ENCODE measurements at regions not wholly inside any gene's neighbourhood (a gene's known extent, or its start where the extent isn't known, plus 50 kb on each side); places are given as distances from the start of the nearest gene placed in this dataset.

DNA sequence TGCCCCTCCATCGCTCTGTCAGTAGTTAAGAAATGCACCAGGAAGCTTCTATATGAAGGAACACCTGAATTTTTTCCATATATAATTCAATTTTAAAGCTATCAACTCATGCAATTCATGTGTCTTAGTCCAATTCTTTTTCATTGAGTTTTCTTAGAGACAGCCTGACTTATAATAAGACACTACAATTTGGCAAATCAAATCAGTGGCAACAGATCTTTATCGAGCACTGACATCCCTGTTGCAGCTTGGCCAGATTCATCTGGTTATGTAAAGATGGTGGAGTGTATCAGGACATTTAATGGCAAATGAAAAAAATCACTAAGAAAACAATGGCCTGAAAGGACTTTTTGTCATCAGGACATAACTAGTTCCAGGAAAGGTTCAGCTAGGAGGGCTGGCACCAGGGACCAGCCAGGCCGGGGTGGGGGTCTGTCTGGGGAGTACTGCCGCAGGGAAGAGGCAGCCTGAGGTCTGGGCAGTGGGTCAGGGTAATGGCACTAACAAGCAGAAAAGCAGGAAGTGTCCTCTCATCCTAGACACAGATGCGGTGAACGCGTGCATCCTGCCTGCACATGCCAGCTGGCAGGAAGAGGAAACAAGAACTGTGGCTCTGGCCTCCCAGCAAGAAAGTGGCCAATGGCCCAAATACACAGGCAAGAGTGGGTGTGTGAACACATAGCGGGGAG, 100.5 kb upstream of the LMNTD1 start:
- TF ChIP-seq, protein P1, sequence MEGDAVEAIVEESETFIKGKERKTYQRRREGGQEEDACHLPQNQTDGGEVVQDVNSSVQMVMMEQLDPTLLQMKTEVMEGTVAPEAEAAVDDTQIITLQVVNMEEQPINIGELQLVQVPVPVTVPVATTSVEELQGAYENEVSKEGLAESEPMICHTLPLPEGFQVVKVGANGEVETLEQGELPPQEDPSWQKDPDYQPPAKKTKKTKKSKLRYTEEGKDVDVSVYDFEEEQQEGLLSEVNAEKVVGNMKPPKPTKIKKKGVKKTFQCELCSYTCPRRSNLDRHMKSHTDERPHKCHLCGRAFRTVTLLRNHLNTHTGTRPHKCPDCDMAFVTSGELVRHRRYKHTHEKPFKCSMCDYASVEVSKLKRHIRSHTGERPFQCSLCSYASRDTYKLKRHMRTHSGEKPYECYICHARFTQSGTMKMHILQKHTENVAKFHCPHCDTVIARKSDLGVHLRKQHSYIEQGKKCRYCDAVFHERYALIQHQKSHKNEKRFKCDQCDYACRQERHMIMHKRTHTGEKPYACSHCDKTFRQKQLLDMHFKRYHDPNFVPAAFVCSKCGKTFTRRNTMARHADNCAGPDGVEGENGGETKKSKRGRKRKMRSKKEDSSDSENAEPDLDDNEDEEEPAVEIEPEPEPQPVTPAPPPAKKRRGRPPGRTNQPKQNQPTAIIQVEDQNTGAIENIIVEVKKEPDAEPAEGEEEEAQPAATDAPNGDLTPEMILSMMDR (IDR thresholded peaks at IDR 0.05; ENCODE audit: poor library complexity, severe bottlenecking): no peak
- no peak for TF ChIP-seq EP300 (conservative IDR thresholded peaks at IDR 0.05; ENCODE audit: poor library complexity, severe bottlenecking)
- no peak for TF ChIP-seq REST (IDR thresholded peaks at IDR 0.05; ENCODE audit: borderline replicate concordance)
- no peak for TF ChIP-seq EZH2 (IDR thresholded peaks at IDR 0.05; ENCODE audit: borderline replicate concordance, insufficient read depth, low read length, poor library complexity, severe bottlenecking)
- no peak for TF ChIP-seq POLR2AphosphoS5 (IDR thresholded peaks at IDR 0.05)
- no peak for TF ChIP-seq SMC3 (conservative IDR thresholded peaks at IDR 0.05; ENCODE audit: poor library complexity)
- TF ChIP-seq TAF1 (IDR thresholded peaks at IDR 0.05; ENCODE audit: low read depth): no peak

Measured in neural cell (in vitro differentiated cells).